GM23248 (cell line): ENCODE measurements at regions not wholly inside any gene's neighbourhood (a gene's known extent, or its start where the extent isn't known, plus 50 kb on each side); places are given as distances from the start of the nearest gene placed in this dataset.

Experiments used
- DNase-seq: peaks from one replicate; pipeline ENCODE4 v3.0.0-alpha.2; 2015
- H2AFZ ChIP-seq: fragments of 200-600 bp; sonication (generic); 2 replicates; pipeline ENCODE4 v1.6.1; 2016; ENCODE audit warnings: antibody characterized with exemption
- H3F3A ChIP-seq: fragments of 200-600 bp; sonication (generic); 2 replicates; pipeline ENCODE4 v1.6.1; 2016; ENCODE audit warnings: mild to moderate bottlenecking, antibody characterized with exemption, mixed run types; ENCODE audit not compliant: insufficient read depth
- H3K27ac ChIP-seq: fragments of 200-600 bp; sonication (generic); 2 replicates; pipeline ENCODE4 v1.5.1; 2016; ENCODE audit warnings: mild to moderate bottlenecking
- H3K27me3 ChIP-seq: fragments of 200-600 bp; sonication (generic); replicated peaks from 2 replicates; pipeline ENCODE4 v1.6.1; 2016; ENCODE audit warnings: mild to moderate bottlenecking; ENCODE audit not compliant: insufficient read depth
- H3K36me3 ChIP-seq: fragments of 200-600 bp; sonication (generic); 2 replicates; pipeline ENCODE4 v1.6.1; 2016; ENCODE audit warnings: low read depth, mild to moderate bottlenecking
- H3K4me1 ChIP-seq: fragments of 200-600 bp; sonication (generic); 2 replicates; pipeline ENCODE4 v1.6.1; 2016; ENCODE audit warnings: mild to moderate bottlenecking; ENCODE audit not compliant: insufficient read depth
- H3K4me2 ChIP-seq: fragments of 200-600 bp; sonication (generic); one replicate; pipeline ENCODE4 v1.6.1; 2016; ENCODE audit warnings: mild to moderate bottlenecking; ENCODE audit not compliant: unreplicated experiment
- H3K4me3 ChIP-seq: fragments of 200-600 bp; sonication (generic); 2 replicates; pipeline ENCODE4 v1.5.1; 2016; ENCODE audit warnings: mild to moderate bottlenecking
- H3K79me2 ChIP-seq: fragments of 200-600 bp; sonication (generic); 2 replicates; pipeline ENCODE4 v1.6.1; 2016; ENCODE audit warnings: mild to moderate bottlenecking; ENCODE audit not compliant: insufficient read depth
- H3K9ac ChIP-seq: fragments of 200-600 bp; sonication (generic); 2 replicates; pipeline ENCODE4 v1.6.1; 2016; ENCODE audit warnings: mild to moderate bottlenecking
- H3K9me2 ChIP-seq: fragments of 200-600 bp; sonication (generic); 2 replicates; pipeline ENCODE4 v1.6.1; 2016; ENCODE audit warnings: mixed run types, mild to moderate bottlenecking, moderate library complexity; ENCODE audit not compliant: insufficient read depth
- H3K9me3 ChIP-seq: fragments of 200-600 bp; sonication (generic); one replicate; pipeline ENCODE4 v1.6.1; 2017; ENCODE audit warnings: low read depth
- H4K20me1 ChIP-seq: fragments of 200-600 bp; sonication (generic); 2 replicates; pipeline ENCODE4 v1.6.0; 2016; ENCODE audit not compliant: insufficient read depth
- EZH2 ChIP-seq: fragments of 200-600 bp; sonication (generic); IDR thresholded peaks from 2 replicates; pipeline ENCODE4 v1.6.1; 2018; ENCODE audit warnings: antibody characterized with exemption, mild to moderate bottlenecking; ENCODE audit not compliant: insufficient read depth, poor library complexity, severe bottlenecking
- EZH2phosphoT487 ChIP-seq: fragments of 200-600 bp; sonication (generic); IDR thresholded peaks from 2 replicates; pipeline ENCODE4 v1.6.1; 2018; ENCODE audit warnings: antibody characterized with exemption, moderate library complexity, mild to moderate bottlenecking, low read depth; ENCODE audit not compliant: insufficient read depth
- WGBS, 2 experiments: methylation state at CpG; one replicate each; pipeline ENCODE4 v1.1.6; 2015 to 2017; ENCODE audit warnings: low lambda C conversion rate in 2 of 2, low coverage in 1 of 2; ENCODE audit errors: missing lambda C conversion rate in 2 of 2; 5-methylcytosine and 5-hydroxymethylcytosine counted together
- in situ Hi-C: fragments of 300-500 bp; cut with MboI; formaldehyde crosslinking; loops from 2 replicates; pipeline ENCODE4 v1.15.0; 2020

DNA sequence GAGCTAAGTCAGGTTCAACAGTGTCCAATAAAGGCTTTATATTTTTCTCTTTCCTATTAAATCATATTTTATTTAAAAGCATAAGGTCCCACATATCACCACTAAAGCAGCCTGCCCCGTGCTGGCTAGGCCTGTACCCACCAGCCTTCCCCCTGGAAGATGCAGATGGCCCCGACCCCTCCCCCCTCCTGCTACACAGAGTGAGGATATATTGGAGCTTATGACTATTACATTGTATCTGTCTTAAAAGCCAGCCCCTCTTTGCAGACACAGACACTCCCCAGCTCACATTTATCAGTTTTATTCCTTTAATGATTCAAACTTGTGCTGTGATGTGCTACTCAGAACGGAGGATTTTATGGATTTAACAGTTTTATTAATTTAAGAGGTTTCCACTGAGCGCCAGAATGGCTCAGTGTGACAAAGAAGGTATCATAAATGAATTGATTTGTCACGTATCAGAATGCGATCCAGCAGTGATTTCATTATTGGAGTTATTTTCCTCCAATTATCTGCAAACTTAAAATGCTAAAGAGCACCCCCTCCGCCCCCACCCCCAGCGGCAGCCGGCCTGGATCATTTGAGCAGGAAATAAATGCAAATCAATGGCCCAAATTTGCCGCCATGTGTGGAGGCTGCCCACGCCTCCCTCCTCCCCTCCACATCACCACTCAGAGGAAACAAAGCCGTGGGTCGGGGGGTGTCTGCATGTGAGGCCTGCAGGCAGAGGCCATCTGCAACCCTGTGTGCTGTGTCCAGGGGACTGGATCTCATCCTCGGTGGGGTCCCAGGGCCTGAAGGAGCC, 72.6 kb upstream of the ZMIZ1 start:
- in situ Hi-C loops: no loop called here
- no peaks in the 10 kb centered on the region for H3K9me2 ChIP-seq
- DNase-seq: no peak

DNA sequence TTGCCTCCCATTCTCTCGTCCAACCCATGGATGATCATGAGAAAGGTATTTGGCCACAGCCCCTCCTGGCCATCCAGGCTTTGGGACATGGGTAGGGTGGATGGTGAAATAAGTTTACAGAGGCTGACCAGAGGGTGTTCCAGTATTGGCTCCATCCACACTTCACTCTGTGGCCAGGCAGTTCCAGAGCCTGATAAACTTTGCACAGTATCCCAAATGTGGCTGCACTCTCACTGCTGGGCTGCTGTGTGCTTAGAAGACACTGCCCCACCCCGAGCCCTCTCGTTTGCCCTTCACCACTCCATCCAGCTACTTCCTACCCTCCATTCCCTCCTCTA, 72.0 kb upstream of the ZMIZ1 start:
- H3K9me2 ChIP-seq: no peaks in the 10 kb centered on the region
- H3K79me2 ChIP-seq: no peaks in the 10 kb centered on the region
- no peak overlapping the region for H3K9ac ChIP-seq
- H3K36me3 ChIP-seq: no peaks in the 10 kb centered on the region
- no peak overlapping the region for H2AFZ ChIP-seq
- H3K4me2 ChIP-seq: no peak overlapping the region
- H3K27ac ChIP-seq: no peak overlapping the region
- no peaks in the 10 kb centered on the region for H3K9me3 ChIP-seq
- H3K4me1 ChIP-seq: no peaks in the 10 kb centered on the region
- H4K20me1 ChIP-seq: no peaks in the 10 kb centered on the region
- in situ Hi-C loops: no loop called here
- H3F3A ChIP-seq: no peaks in the 10 kb centered on the region
- H3K27me3 ChIP-seq: no peaks in the 10 kb centered on the region
- TF ChIP-seq EZH2phosphoT487: no peak
- no peak for TF ChIP-seq EZH2
- H3K4me3 ChIP-seq: no peak overlapping the region
- no peak for DNase-seq
- WGBS, 2 experiments: 89 to 93% methylated on average over 3 of the region's 3 CpGs

More for the DNA sequence above, 72.6 kb upstream of the ZMIZ1 start:
- H3K4me1 ChIP-seq: no peaks in the 10 kb centered on the region
- no peak overlapping the region for H3K4me2 ChIP-seq
- H3K27me3 ChIP-seq: no peaks in the 10 kb centered on the region
- no peak for TF ChIP-seq EZH2
- WGBS, 2 experiments: 85 to 89% methylated on average over 13 to 14 of the region's 14 CpGs
- no peak overlapping the region for H2AFZ ChIP-seq
- H3K4me3 ChIP-seq: no peak overlapping the region
- no peaks in the 10 kb centered on the region for H3K79me2 ChIP-seq
- peaks cover 2% of the 10 kb centered on the region; the same call in 1 of the 2 replicates for H3F3A ChIP-seq
- H3K9ac ChIP-seq: no peak overlapping the region
- H3K27ac ChIP-seq: no peak overlapping the region
- H3K36me3 ChIP-seq: no peaks in the 10 kb centered on the region
- no peaks in the 10 kb centered on the region for H3K9me3 ChIP-seq
- no peaks in the 10 kb centered on the region for H4K20me1 ChIP-seq

DNA sequence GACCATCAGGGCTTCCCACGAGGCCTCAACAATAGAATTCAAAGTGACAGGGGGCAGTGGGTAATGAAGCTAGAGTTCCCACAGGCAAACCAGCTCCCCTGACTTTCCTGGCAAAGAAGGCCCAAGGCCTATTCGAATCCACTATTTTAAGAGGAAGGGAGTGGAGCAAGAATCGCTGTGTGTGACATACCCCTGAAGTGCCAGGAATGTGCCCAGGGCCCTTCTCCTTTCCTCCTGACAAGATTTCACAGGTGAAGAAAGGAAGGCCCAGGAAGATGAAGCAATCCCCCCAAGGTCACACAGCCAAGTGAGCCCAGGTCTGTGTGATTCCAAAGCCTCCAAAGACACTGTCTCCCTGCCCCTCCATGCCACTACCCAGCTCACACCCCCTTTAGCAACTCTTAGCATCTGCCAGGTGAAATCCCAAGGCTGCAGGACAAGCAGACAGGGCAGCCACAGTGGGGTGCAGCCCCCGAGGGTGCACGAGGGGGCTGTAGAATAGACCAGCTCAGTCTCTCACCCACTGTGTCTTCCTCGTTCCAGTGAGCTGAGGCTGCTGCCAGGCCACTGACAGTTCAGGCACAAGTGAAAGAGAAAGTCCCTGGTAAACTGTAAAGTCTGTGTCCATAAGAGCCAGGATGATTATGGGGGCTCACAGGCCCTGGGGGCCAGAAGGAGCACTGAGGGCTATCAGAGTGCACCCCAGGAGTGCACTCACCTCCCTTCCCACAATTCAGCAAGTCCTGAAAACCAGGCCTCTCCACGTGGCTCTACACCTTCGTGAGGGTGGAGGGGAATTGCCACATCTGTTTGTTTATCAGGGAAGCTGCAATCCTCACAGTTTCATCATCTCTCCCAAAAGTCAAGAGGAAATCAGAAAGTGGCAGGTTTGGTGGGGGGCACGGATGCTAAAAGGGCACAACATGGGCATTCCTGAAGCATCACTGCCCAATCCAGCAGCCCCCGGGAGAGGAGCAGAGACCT, 70.8 kb upstream of the ZMIZ1 start:
- 65 to 79% methylated on average over 10 of the region's 10 CpGs for WGBS, 2 experiments
- Histone ChIP-seq H3K27me3 (no peaks in the 10 kb centered on the region), H3K27ac (no peak overlapping the region), H3K9me3 (no peaks in the 10 kb centered on the region), H3K4me3 (no peak overlapping the region), H3K4me2 (no peak overlapping the region), H3F3A (no peaks in the 10 kb centered on the region), H3K36me3 (no peaks in the 10 kb centered on the region), H4K20me1 (no peaks in the 10 kb centered on the region), H3K9me2 (no peaks in the 10 kb centered on the region), H2AFZ (no peak overlapping the region), H3K4me1 (no peaks in the 10 kb centered on the region), H3K9ac (no peak overlapping the region), H3K79me2 (no peaks in the 10 kb centered on the region)
- in situ Hi-C loops: no loop called here
- no peak for TF ChIP-seq EZH2
- no peak for TF ChIP-seq EZH2phosphoT487
- DNase-seq: no peak

DNA sequence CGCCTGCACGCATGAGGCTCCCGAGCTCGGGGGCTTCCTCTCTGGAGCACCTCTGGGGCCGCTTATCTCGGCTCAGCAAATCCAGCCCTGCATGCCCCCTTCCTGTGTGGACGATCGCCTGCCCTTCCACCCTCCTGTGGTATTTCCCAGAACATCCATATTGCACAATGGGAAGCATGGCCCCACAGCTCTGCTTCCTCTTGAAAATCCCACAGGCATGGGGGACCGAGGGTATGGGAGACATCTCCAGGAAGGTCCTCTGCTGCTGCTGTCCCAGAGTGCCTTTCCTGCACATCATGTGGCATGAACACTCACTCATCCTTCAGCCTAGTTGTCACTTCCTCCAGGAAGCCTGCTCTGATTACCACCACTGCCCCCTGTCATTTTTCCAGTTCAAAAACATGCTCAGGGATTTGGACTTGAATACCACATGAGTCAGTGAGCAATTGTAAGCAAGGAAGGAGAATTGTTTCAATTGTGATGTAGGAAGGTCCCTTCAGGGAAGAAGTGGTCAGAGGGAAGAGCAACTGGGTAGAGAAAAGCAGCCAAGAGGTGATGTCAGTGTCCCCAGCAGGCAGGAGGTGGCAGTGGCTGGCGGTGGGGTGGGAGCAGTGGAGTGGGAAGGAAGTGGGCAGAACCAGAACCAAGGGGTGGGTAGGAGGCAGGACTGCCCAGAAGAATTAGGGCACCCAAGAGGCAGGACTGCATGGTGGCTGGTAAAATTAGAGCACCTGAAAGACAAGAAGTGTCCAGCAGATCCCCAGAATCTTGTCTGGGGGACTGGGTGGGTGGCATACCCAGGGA, 67.5 kb upstream of the ZMIZ1 start:
- H3K79me2 ChIP-seq: no peaks in the 10 kb centered on the region
- no peak overlapping the region for H3K4me2 ChIP-seq
- H3F3A ChIP-seq: no peaks in the 10 kb centered on the region
- H4K20me1 ChIP-seq: no peaks in the 10 kb centered on the region
- no peaks in the 10 kb centered on the region for H3K9me3 ChIP-seq
- H3K27ac ChIP-seq: no peak overlapping the region
- H3K27me3 ChIP-seq: no peaks in the 10 kb centered on the region
- H3K9ac ChIP-seq: no peak overlapping the region
- TF ChIP-seq EZH2 (no peak), EZH2phosphoT487 (no peak)
- in situ Hi-C loops: no loop called here
- no peaks in the 10 kb centered on the region for H3K4me1 ChIP-seq
- no peak overlapping the region for H2AFZ ChIP-seq
- no peaks in the 10 kb centered on the region for H3K36me3 ChIP-seq
- peak; percentile 51 for DNase-seq
- WGBS, 2 experiments: 81 to 82% methylated on average over 10 of the region's 10 CpGs
- no peaks in the 10 kb centered on the region for H3K9me2 ChIP-seq
- H3K4me3 ChIP-seq: no peak overlapping the region
